Right lobe of liver (tissue), 6 donors: ENCODE measurements at regions not wholly inside any gene's neighbourhood (a gene's known extent, or its start where the extent isn't known, plus 50 kb on each side); places are given as distances from the start of the nearest gene placed in this dataset.
A peak's percentile ranks its signal among the peaks of the same experiment; 100 is the strongest.
"Not testable (repeated sequence)": the region's sequence is repeated elsewhere in the genome, so short reads cannot be mapped to it uniquely, and the experiment has no call there.

Experiments used
- ATAC-seq, 4 donors: fragments of 200-7000 bp; cut with Tn5 transposase; one replicate each; pipeline ENCODE4 v1.9.1; 2020; ENCODE audit warnings: mild to moderate bottlenecking in 4 of 4, moderate library complexity in 4 of 4
- DNase-seq, 3 donors: peaks; one replicate each; pipeline ENCODE4 v3.0.0-alpha.2; 2020
- H3K27ac ChIP-seq, 3 donors: fragments of 200-600 bp; one replicate each; pipeline ENCODE4 v1.8.0; 2022
- H3K27me3 ChIP-seq, 2 donors: fragments of 200-600 bp; one replicate each; pipeline ENCODE4 v1.8.0; 2022
- H3K36me3 ChIP-seq, 4 donors: fragments of 200-600 bp; sonication (generic) in 1 of 4; one replicate each; pipeline versions ENCODE4 v1.5.1 to v1.8.0; 2017 to 2022; ENCODE audit warnings: control low read depth in 1 of 4
- H3K4me1 ChIP-seq, 4 donors: fragments of 200-600 bp; sonication (generic) in 1 of 4; one replicate each; pipeline versions ENCODE4 v1.5.1 to v1.8.0; 2017 to 2022; ENCODE audit warnings: control low read depth in 1 of 4
- H3K4me3 ChIP-seq, 3 donors: fragments of 200-600 bp; one replicate each; pipeline ENCODE4 v1.8.0; 2022
- H3K9me3 ChIP-seq, 4 donors: fragments of 200-600 bp; sonication (generic) in 1 of 4; one replicate each; pipeline versions ENCODE4 v1.5.1 to v1.8.0; 2017 to 2022; ENCODE audit warnings: control low read depth in 1 of 4
- CTCF ChIP-seq, 4 donors: fragments of 200-600 bp in 3 of 4; fragments of 450-650 bp in 1 of 4; IDR thresholded peaks; one replicate each; pipeline versions ENCODE4 v1.5.1 to v1.8.0; 2016 to 2022; ENCODE audit warnings: antibody characterized with exemption in 4 of 4, mild to moderate bottlenecking in 2 of 4
- POLR2A ChIP-seq: fragments of 450-650 bp; IDR thresholded peaks from one replicate; pipeline ENCODE4 v1.6.1; 2017; ENCODE audit warnings: antibody characterized with exemption, mild to moderate bottlenecking
- WGBS: methylation state at CpG from one replicate; pipeline ENCODE4 v1.1.6; 2018; ENCODE audit warnings: low coverage, low lambda C conversion rate; ENCODE audit not compliant: insufficient coverage; ENCODE audit errors: missing lambda C conversion rate; 5-methylcytosine and 5-hydroxymethylcytosine counted together
- intact Hi-C, 2 donors: fragments of 100-400 bp; cut with DNase I; formaldehyde crosslinking; loops; one replicate each; pipeline versions ENCODE4 v1.11.2 to v1.14.1; 2022
- donor health status: DM: no; HTN: yes; CAD: no.
- donor health status: DM: no; HTN: no; CAD: no.
- donor health status: DM: no; HTN: no; CAD: no.
- donor health status: DM: no; HTN: yes; CAD: no.
- donor health status: DM: no; HTN: yes; CAD: no.

GRCh38 chr16:85449885-85450245 is 163.3 kb upstream of the GSE1 start:
- Histone ChIP-seq H3K27ac (peak overlapping the region; percentile 21 to 94 (median 63)), H3K4me3 (no peak overlapping the region), H3K27me3 (no peaks in the 10 kb centered on the region), H3K4me1 (peaks cover 0 to 33% (median 7%) of the 10 kb centered on the region in 4 donors), H3K36me3 (no peaks in the 10 kb centered on the region), H3K9me3 (no peaks in the 10 kb centered on the region)
- ATAC-seq = no peak
- DNase-seq = no peak
- WGBS = 64% methylated on average over 6 of the region's 7 CpGs
- intact Hi-C loops = no loop called here
- TF ChIP-seq CTCF (IDR thresholded peaks at IDR 0.05) = no peak
- TF ChIP-seq POLR2A = no peak

- H3K27me3 ChIP-seq, intact Hi-C loops, ATAC-seq, DNase-seq, H3K9me3 ChIP-seq, H3K27ac ChIP-seq, H3K36me3 ChIP-seq, H3K4me3 ChIP-seq: not testable (repeated sequence)
- H3K4me1 ChIP-seq = peaks cover 0 to 33% (median 7%) of the 10 kb centered on the region in 4 donors
- WGBS = 80% methylated on average over 9 of the region's 11 CpGs
Measured at GRCh38 chr16:85451142-85451541, 162.0 kb upstream of the GSE1 start.

GRCh38 chr16:85451641-85452363 is 161.3 kb upstream of the GSE1 start:
- TF ChIP-seq POLR2A (no peak), CTCF (IDR thresholded peaks at IDR 0.05) (no peak)
- ATAC-seq (no peak), DNase-seq (no peak)
- Histone ChIP-seq H3K36me3 (no peaks in the 10 kb centered on the region), H3K4me3 (no peak overlapping the region), H3K27me3 (no peaks in the 10 kb centered on the region), H3K27ac (no peak overlapping the region), H3K4me1 (peaks cover 0 to 29% (median 7%) of the 10 kb centered on the region in 4 donors), H3K9me3 (no peaks in the 10 kb centered on the region)
- intact Hi-C loops = no loop called here
- 85% methylated on average over 5 of the region's 32 CpGs for WGBS

GRCh38 chr16:85452364-85453193 is 160.5 kb upstream of the GSE1 start:
- H3K9me3 ChIP-seq = no peaks in the 10 kb centered on the region
- no peak for TF ChIP-seq POLR2A
- no peak for TF ChIP-seq CTCF (IDR thresholded peaks at IDR 0.05)
- WGBS = 56% methylated on average over 3 of the region's 20 CpGs
- H3K27ac ChIP-seq = no peak overlapping the region
- no peaks in the 10 kb centered on the region for H3K36me3 ChIP-seq
- no peak for ATAC-seq
- no peak overlapping the region for H3K4me3 ChIP-seq
- no peak for DNase-seq
- no peaks in the 10 kb centered on the region for H3K27me3 ChIP-seq
- intact Hi-C loops = no loop called here
- H3K4me1 ChIP-seq = peaks cover 0 to 21% (median 7%) of the 10 kb centered on the region in 4 donors

- H3K4me1 ChIP-seq = peaks cover 0 to 16% (median 5%) of the 10 kb centered on the region in 4 donors
- no peak overlapping the region for H3K4me3 ChIP-seq
- intact Hi-C loops = no loop called here
- no peaks in the 10 kb centered on the region for H3K9me3 ChIP-seq
- ATAC-seq (no peak), DNase-seq (no peak)
- H3K27ac ChIP-seq = no peak overlapping the region
- TF ChIP-seq CTCF (IDR thresholded peaks at IDR 0.05) = no peak
- TF ChIP-seq POLR2A = no peak
- H3K36me3 ChIP-seq = no peaks in the 10 kb centered on the region
- 100% methylated on average over 3 of the region's 14 CpGs for WGBS
- no peaks in the 10 kb centered on the region for H3K27me3 ChIP-seq
Measured at GRCh38 chr16:85453194-85453678, 159.9 kb upstream of the GSE1 start.
